HEK293 (cell line): ENCODE measurements at regions not wholly inside any gene's neighbourhood (a gene's known extent, or its start where the extent isn't known, plus 50 kb on each side); places are given as distances from the start of the nearest gene placed in this dataset.

ENCODE experiments used
- CTCF ChIA-PET: fragments of 350-600 bp; formaldehyde crosslinking; extraction: SDS; loops from one replicate; lab custom pipeline; 2021; ENCODE audit warnings: antibody characterized with exemption; lab: Yijun Ruan, JAX
- POLR2A ChIA-PET: fragments of 300-600 bp; formaldehyde crosslinking; extraction: SDS; loops from one replicate; lab custom pipeline; 2020; ENCODE audit warnings: antibody characterized with exemption, inconsistent platforms; lab: Yijun Ruan, JAX
- H3K27ac ChIP-seq: fragments of 200-500 bp; sonication (Bioruptor generic); 2 replicates; pipeline ENCODE4 v1.5.1; 2014; ENCODE audit warnings: low read depth, low read length, control low read depth, inconsistent platforms; ENCODE audit errors: extremely low read depth
- H3K36me3 ChIP-seq, 2 experiments: fragments of 200-500 bp in 1 of 2; sonication (Bioruptor generic) in 1 of 2; 1 replicate in 1 of 2; 2 replicates in 1 of 2; pipeline ENCODE4 v1.5.1; 2014 to 2017; ENCODE audit warnings: inconsistent platforms in 2 of 2, low read length in 2 of 2; ENCODE audit not compliant: control insufficient read depth in 2 of 2, insufficient read depth in 1 of 2
- H3K4me1 ChIP-seq: fragments of 200-500 bp; sonication (Bioruptor generic); 2 replicates; pipeline ENCODE4 v1.5.1; 2014; ENCODE audit warnings: mild to moderate bottlenecking, low read length, inconsistent platforms; ENCODE audit not compliant: control insufficient read depth, insufficient read depth
- H3K4me3 ChIP-seq: 2 replicates; pipeline ENCODE4 v1.5.1; 2011; ENCODE audit warnings: low read depth, mild to moderate bottlenecking, control low read depth, low read length, moderate library complexity
- H3K9me3 ChIP-seq: fragments of 200-500 bp; sonication (Bioruptor generic); 2 replicates; pipeline ENCODE4 v1.5.1; 2014; ENCODE audit warnings: low read depth, low read length, inconsistent platforms; ENCODE audit not compliant: control insufficient read depth, insufficient read depth
- GLI2 ChIP-seq: fragments of 450-650 bp; formaldehyde crosslinking; IDR thresholded peaks from 2 replicates; pipeline ENCODE4; 2017; ENCODE audit warnings: missing biosample characterization, missing genetic modification characterization, low read depth, borderline replicate concordance
- GLIS1 ChIP-seq: fragments of 450-650 bp; formaldehyde crosslinking; IDR thresholded peaks from 2 replicates; pipeline ENCODE4 v1.5.1; 2016; ENCODE audit warnings: missing biosample characterization, missing genetic modification characterization
- HOXC10 ChIP-seq: sonication (generic); formaldehyde crosslinking; IDR thresholded peaks from 2 replicates; pipeline ENCODE4 v1.8.1; 2023; ENCODE audit warnings: mild to moderate bottlenecking, missing genetic modification reagents
- HOXD13 ChIP-seq: sonication (generic); formaldehyde crosslinking; IDR thresholded peaks from 2 replicates; pipeline ENCODE4 v1.8.0; 2022; ENCODE audit warnings: missing genetic modification reagents, borderline replicate concordance
- KLF8 ChIP-seq: fragments of 450-650 bp; formaldehyde crosslinking; IDR thresholded peaks from 2 replicates; pipeline ENCODE4 v1.5.1; 2016; ENCODE audit warnings: missing biosample characterization, missing genetic modification characterization
- KLF9 ChIP-seq: fragments of 450-650 bp; formaldehyde crosslinking; IDR thresholded peaks from 2 replicates; pipeline ENCODE4 v1.5.1; 2016; ENCODE audit warnings: missing biosample characterization, missing genetic modification characterization, low read depth
- MYNN ChIP-seq: fragments of 450-650 bp; formaldehyde crosslinking; IDR thresholded peaks from 2 replicates; pipeline ENCODE4 v1.5.1; 2016; ENCODE audit warnings: missing biosample characterization, missing genetic modification characterization, borderline replicate concordance
- OSR2 ChIP-seq: fragments of 450-650 bp; formaldehyde crosslinking; IDR thresholded peaks from 2 replicates; pipeline ENCODE4 v1.5.1; 2016; ENCODE audit warnings: missing biosample characterization, missing genetic modification characterization
- PBX3 ChIP-seq: sonication (generic); formaldehyde crosslinking; IDR thresholded peaks from 2 replicates; pipeline ENCODE4 v1.8.1; 2022; ENCODE audit warnings: mild to moderate bottlenecking, moderate library complexity, missing genetic modification reagents
- SALL2 ChIP-seq: fragments of 450-650 bp; formaldehyde crosslinking; IDR thresholded peaks from 2 replicates; pipeline ENCODE4 v1.5.0; 2017; ENCODE audit warnings: missing biosample characterization, mild to moderate bottlenecking, missing genetic modification characterization, borderline replicate concordance
- ZBTB1 ChIP-seq: fragments of 450-650 bp; formaldehyde crosslinking; IDR thresholded peaks from 2 replicates; pipeline ENCODE4 v1.5.1; 2016; ENCODE audit warnings: missing biosample characterization, missing genetic modification characterization
- ZBTB10 ChIP-seq: fragments of 450-650 bp; formaldehyde crosslinking; IDR thresholded peaks from 2 replicates; pipeline ENCODE4 v1.5.1; 2016; ENCODE audit warnings: missing biosample characterization, missing genetic modification characterization
- ZBTB17 ChIP-seq: fragments of 450-650 bp; formaldehyde crosslinking; IDR thresholded peaks from 2 replicates; pipeline ENCODE4 v1.5.1; 2016; ENCODE audit warnings: missing biosample characterization, missing genetic modification characterization
- ZBTB48 ChIP-seq: fragments of 450-650 bp; formaldehyde crosslinking; IDR thresholded peaks from 2 replicates; pipeline ENCODE4 v1.5.1; 2016; ENCODE audit warnings: missing biosample characterization, missing genetic modification characterization
- ZBTB7A ChIP-seq: fragments of 450-650 bp; formaldehyde crosslinking; IDR thresholded peaks from 2 replicates; pipeline ENCODE4 v1.5.1; 2016; ENCODE audit warnings: low read depth, missing biosample characterization, missing genetic modification characterization
- ZNF132 ChIP-seq: fragments of 450-650 bp; formaldehyde crosslinking; IDR thresholded peaks from 2 replicates; pipeline ENCODE4 v1.5.1; 2017; ENCODE audit warnings: missing biosample characterization, missing genetic modification characterization, borderline replicate concordance
- ZNF175 ChIP-seq: fragments of 450-650 bp; formaldehyde crosslinking; IDR thresholded peaks from 2 replicates; pipeline ENCODE4 v1.5.1; 2016; ENCODE audit warnings: missing biosample characterization, missing genetic modification characterization
- ZNF214 ChIP-seq: fragments of 450-650 bp; formaldehyde crosslinking; IDR thresholded peaks from 2 replicates; pipeline ENCODE4 v1.5.1; 2017; ENCODE audit warnings: missing biosample characterization, mild to moderate bottlenecking, missing genetic modification characterization, borderline replicate concordance
- ZNF24 ChIP-seq: fragments of 450-650 bp; formaldehyde crosslinking; IDR thresholded peaks from 2 replicates; pipeline ENCODE4 v1.5.1; 2016; ENCODE audit warnings: missing biosample characterization, missing genetic modification characterization
- ZNF423 ChIP-seq: fragments of 450-650 bp; formaldehyde crosslinking; IDR thresholded peaks from 2 replicates; pipeline ENCODE4 v1.5.1; 2016; ENCODE audit warnings: missing biosample characterization, missing genetic modification characterization
- ZNF473 ChIP-seq: fragments of 450-650 bp; formaldehyde crosslinking; IDR thresholded peaks from 2 replicates; pipeline ENCODE4 v1.5.1; 2017; ENCODE audit warnings: missing biosample characterization, missing genetic modification characterization
- ZNF501 ChIP-seq: fragments of 450-650 bp; formaldehyde crosslinking; IDR thresholded peaks from 2 replicates; pipeline ENCODE4 v1.5.1; 2016; ENCODE audit warnings: missing biosample characterization, missing genetic modification characterization
- ZNF514 ChIP-seq: fragments of 450-650 bp; formaldehyde crosslinking; IDR thresholded peaks from 2 replicates; pipeline ENCODE4 v1.5.1; 2016; ENCODE audit warnings: missing biosample characterization, missing genetic modification characterization
- ZNF529 ChIP-seq: fragments of 450-650 bp; formaldehyde crosslinking; IDR thresholded peaks from 2 replicates; pipeline ENCODE4 v1.5.1; 2017; ENCODE audit warnings: missing genetic modification characterization, missing biosample characterization; ENCODE audit not compliant: insufficient replicate concordance
- ZNF585B ChIP-seq: fragments of 450-650 bp; formaldehyde crosslinking; IDR thresholded peaks from 2 replicates; pipeline ENCODE4 v1.5.1; 2016; ENCODE audit warnings: missing biosample characterization, missing genetic modification characterization
- ZNF596 ChIP-seq: fragments of 450-650 bp; IDR thresholded peaks from 2 replicates; pipeline ENCODE4 v1.5.0; 2018; ENCODE audit warnings: missing biosample characterization, mild to moderate bottlenecking, missing genetic modification characterization, moderate library complexity
- ZNF670 ChIP-seq: fragments of 450-650 bp; formaldehyde crosslinking; IDR thresholded peaks from 2 replicates; pipeline ENCODE4 v1.5.1; 2016; ENCODE audit warnings: missing biosample characterization, missing genetic modification characterization, low read depth
- ZNF785 ChIP-seq: fragments of 450-650 bp; formaldehyde crosslinking; IDR thresholded peaks from 2 replicates; pipeline ENCODE4 v1.5.1; 2016; ENCODE audit warnings: missing biosample characterization, missing genetic modification characterization
- ZNF792 ChIP-seq: fragments of 450-650 bp; formaldehyde crosslinking; IDR thresholded peaks from 2 replicates; pipeline ENCODE4 v1.5.1; 2016; ENCODE audit warnings: missing biosample characterization, missing genetic modification characterization
- ZNF837 ChIP-seq: fragments of 450-650 bp; formaldehyde crosslinking; IDR thresholded peaks from 2 replicates; pipeline ENCODE4 v1.5.1; 2016; ENCODE audit warnings: missing biosample characterization, missing genetic modification characterization
- ZSCAN23 ChIP-seq: fragments of 450-650 bp; formaldehyde crosslinking; IDR thresholded peaks from 2 replicates; pipeline ENCODE4 v1.5.1; 2016; ENCODE audit warnings: missing biosample characterization, missing genetic modification characterization

- H3K4me3 ChIP-seq, result no peak overlapping the region
- POLR2A ChIA-PET, result no interaction called here
- TF ChIP-seq ZNF792 (tag by site-specific recombination) (no peak), ZNF473 (no peak)
- CTCF ChIA-PET, result no interaction called here
- H3K36me3 ChIP-seq, result no peaks in the 10 kb centered on the region
- H3K27ac ChIP-seq, result no peak overlapping the region
- H3K4me1 ChIP-seq, result no peaks in the 10 kb centered on the region
- H3K9me3 ChIP-seq, result no peaks in the 10 kb centered on the region
Observed at GRCh38 chr4:135268369-135268768, 1066.8 kb upstream of the PABPC4L start.

GRCh38 chr4:135267148-135267865 lies 1065.7 kb upstream of the PABPC4L start:
- ChIA-PET POLR2A (no interaction called here), CTCF (no interaction called here)
- no peaks in the 10 kb centered on the region for H3K4me1 ChIP-seq
- TF ChIP-seq OSR2 (tag by site-specific recombination) (no peak), HOXC10 (CRISPR knock-in tag) (no peak), ZNF214 (tag by site-specific recombination) (no peak), MYNN (tag by site-specific recombination) (no peak), ZBTB7A (tag by site-specific recombination) (no peak), ZNF24 (tag by site-specific recombination) (no peak), ZNF423 (tag by site-specific recombination) (no peak), ZBTB48 (tag by site-specific recombination) (no peak), SALL2 (tag by site-specific recombination) (no peak), PBX3 (CRISPR knock-in tag) (no peak), ZNF501 (no peak)
- no peaks in the 10 kb centered on the region for H3K9me3 ChIP-seq
- H3K36me3 ChIP-seq, result no peaks in the 10 kb centered on the region
- H3K27ac ChIP-seq, result no peak overlapping the region
- H3K4me3 ChIP-seq, result no peak overlapping the region

GRCh38 chr4:135256111-135256510 lies 1054.5 kb upstream of the PABPC4L start:
- ChIA-PET POLR2A (no interaction called here), CTCF (no interaction called here)
- H3K9me3 ChIP-seq, result no peaks in the 10 kb centered on the region
- H3K4me3 ChIP-seq, result no peak overlapping the region
- no peaks in the 10 kb centered on the region for H3K4me1 ChIP-seq
- H3K27ac ChIP-seq, result no peak overlapping the region
- no peaks in the 10 kb centered on the region for H3K36me3 ChIP-seq
- no peak for TF ChIP-seq ZNF175 (tag by site-specific recombination)
- TF ChIP-seq ZNF670 (tag by site-specific recombination), result no peak
- TF ChIP-seq ZNF132 (tag by site-specific recombination), result no peak
- no peak for TF ChIP-seq KLF8
- no peak for TF ChIP-seq ZBTB1 (tag by site-specific recombination)
- TF ChIP-seq GLI2 (tag by site-specific recombination), result no peak
- no peak for TF ChIP-seq ZNF585B (tag by site-specific recombination)
- no peak for TF ChIP-seq ZNF529 (tag by site-specific recombination)
- TF ChIP-seq ZNF837 (tag by site-specific recombination), result no peak
- TF ChIP-seq ZSCAN23 (tag by site-specific recombination), result no peak
- TF ChIP-seq ZNF785 (tag by site-specific recombination), result no peak
- TF ChIP-seq ZBTB17 (tag by site-specific recombination), result no peak
- no peak for TF ChIP-seq GLIS1
- no peak for TF ChIP-seq ZNF514 (tag by site-specific recombination)
- TF ChIP-seq ZNF596 (tag by site-specific recombination), result no peak
- no peak for TF ChIP-seq ZBTB10 (tag by site-specific recombination)
- TF ChIP-seq HOXD13, result no peak
- no peak for TF ChIP-seq KLF9 (tag by site-specific recombination)
